ENCODE measurements at regions not wholly inside any gene's neighbourhood (a gene's known extent, or its start where the extent isn't known, plus 50 kb on each side); places are given as distances from the start of the nearest gene placed in this dataset.
"Not testable (repeated sequence)": the region's sequence is repeated elsewhere in the genome, so short reads cannot be mapped to it uniquely, and the experiment has no call there.

DNA sequence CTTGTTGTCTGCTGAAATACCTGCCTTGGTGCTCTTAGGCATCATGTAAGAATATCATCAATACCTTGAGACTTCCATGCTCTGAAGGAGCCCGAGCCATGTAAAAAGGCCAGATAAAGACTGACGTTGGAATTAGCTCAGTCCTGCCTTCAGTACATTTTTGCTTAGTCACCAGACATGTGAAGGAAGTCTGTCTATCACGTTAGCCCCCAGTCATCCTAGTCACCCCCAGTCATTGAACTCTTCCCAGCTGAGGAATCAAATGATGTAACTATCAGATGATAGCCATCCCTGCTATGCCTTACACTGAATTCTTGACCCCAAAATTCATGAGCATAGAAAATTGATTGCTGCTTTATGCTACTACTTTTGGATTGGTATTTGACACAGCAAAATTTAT lies 351.2 kb upstream of the SGO1 start:
- Mint-ChIP-seq H3K27me3 (no peaks in the 10 kb centered on the region), H3K4me3 (no peak overlapping the region), H3K4me1 (no peaks in the 10 kb centered on the region), H3K27ac (no peak overlapping the region), H3K9me3 (no peaks in the 10 kb centered on the region), H3K36me3 (no peaks in the 10 kb centered on the region)
- no peak for ATAC-seq

DNA sequence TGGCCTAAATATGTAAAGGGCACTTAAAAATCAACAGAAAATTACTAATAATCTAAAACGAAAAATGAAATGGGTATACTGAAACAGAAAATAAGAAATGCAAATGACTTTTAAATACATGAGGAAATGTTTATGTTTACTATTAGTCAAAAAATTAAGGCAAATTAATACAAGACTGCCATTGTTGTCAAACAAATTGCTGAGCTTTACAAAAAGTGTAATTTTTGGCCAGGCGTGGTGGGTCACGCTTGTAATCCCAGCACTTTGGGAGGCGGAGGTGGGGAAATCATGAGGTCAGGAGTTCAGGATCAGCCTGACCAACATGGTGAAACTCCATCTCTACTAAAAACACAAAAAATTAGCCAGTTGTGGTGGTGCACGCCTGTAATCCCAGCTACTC lies 343.9 kb upstream of the SGO1 start:
- ATAC-seq: no peak
- Mint-ChIP-seq H3K27me3 (no peaks in the 10 kb centered on the region), H3K36me3 (no peaks in the 10 kb centered on the region), H3K4me3 (no peak overlapping the region), H3K9me3 (no peaks in the 10 kb centered on the region), H3K27ac (no peak overlapping the region), H3K4me1 (no peaks in the 10 kb centered on the region)

DNA sequence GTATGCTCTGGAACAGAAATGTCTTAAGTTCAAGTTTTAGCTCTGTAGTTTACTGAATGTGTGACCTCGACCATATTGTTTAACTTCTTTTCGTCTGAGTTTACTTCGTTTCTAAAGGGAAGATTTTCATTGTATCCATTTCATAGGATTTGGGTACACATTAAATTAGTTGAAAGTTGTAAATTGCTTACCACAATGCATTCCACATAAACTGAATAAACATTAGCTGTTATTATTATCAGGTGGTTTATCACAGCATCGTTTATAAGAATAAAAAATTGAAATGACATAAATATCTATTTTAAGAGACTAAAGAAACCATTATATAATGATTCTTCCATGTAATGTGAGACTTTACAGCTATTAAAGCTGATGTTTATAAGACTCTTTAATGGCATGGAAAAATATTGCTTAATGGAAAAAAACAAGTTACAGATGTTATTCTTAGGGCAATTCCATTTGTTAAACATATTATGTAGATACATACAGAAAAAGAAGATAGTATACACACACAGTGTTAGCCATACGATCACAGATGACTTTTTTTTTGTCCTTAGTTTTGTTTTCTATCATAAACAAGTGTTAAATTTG lies 342.3 kb upstream of the SGO1 start:
- no peaks in the 10 kb centered on the region for H3K27me3 Mint-ChIP-seq
- no peak overlapping the region for H3K4me3 Mint-ChIP-seq
- ATAC-seq: no peak
- H3K36me3 Mint-ChIP-seq: no peaks in the 10 kb centered on the region
- no peak overlapping the region for H3K27ac Mint-ChIP-seq
- no peaks in the 10 kb centered on the region for H3K4me1 Mint-ChIP-seq
- no peaks in the 10 kb centered on the region for H3K9me3 Mint-ChIP-seq

DNA sequence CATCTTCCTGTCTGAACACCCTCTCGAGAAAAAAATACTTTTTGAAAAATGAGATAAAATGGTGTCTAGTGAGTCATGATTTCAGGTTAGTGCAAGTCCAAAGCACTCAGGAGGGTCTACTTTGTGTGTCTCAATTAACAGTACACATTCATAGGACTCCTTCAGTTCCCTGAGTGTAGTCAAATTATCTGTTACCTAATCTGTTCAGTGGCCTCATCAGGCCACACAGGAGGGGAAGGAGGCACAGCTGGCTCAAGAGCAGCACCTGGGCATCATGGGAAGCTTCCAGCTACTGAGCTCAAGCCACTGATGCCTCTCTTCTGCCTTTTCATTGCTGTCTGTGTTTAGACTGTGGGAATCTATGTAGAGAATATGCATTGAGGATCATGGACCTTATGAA lies 341.4 kb upstream of the SGO1 start:
- H3K27me3 Mint-ChIP-seq: no peaks in the 10 kb centered on the region

DNA sequence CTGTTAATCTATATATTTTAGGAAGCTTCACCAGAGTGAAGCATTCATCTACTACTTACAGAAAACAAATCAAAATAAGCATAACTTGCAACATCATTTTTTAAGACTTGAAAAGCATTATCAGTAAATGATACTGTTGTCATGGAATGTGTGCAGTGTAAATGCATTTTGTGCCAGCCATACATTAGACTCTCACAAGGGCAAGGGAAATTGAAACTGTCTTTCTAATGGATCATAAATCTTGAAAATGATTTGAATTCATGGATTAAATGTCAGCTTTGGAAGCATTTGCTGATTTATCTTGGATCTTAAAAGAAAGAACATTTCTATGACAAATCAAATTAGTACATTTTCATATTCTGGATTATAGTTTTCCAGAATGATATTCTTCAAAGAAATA lies 338.3 kb upstream of the SGO1 start:
- no peaks in the 10 kb centered on the region for H3K4me1 Mint-ChIP-seq
- no peaks in the 10 kb centered on the region for H3K27me3 Mint-ChIP-seq
- no peak overlapping the region for H3K27ac Mint-ChIP-seq
- no peak overlapping the region for H3K4me3 Mint-ChIP-seq
- no peaks in the 10 kb centered on the region for H3K36me3 Mint-ChIP-seq
- H3K9me3 Mint-ChIP-seq: no peaks in the 10 kb centered on the region
- no peak for ATAC-seq

More for the DNA sequence above, 341.4 kb upstream of the SGO1 start:
- no peaks in the 10 kb centered on the region for H3K9me3 Mint-ChIP-seq
- no peaks in the 10 kb centered on the region for H3K36me3 Mint-ChIP-seq
- no peak overlapping the region for H3K27ac Mint-ChIP-seq
- H3K4me3 Mint-ChIP-seq: no peak overlapping the region
- no peaks in the 10 kb centered on the region for H3K4me1 Mint-ChIP-seq
- no peak for ATAC-seq

DNA sequence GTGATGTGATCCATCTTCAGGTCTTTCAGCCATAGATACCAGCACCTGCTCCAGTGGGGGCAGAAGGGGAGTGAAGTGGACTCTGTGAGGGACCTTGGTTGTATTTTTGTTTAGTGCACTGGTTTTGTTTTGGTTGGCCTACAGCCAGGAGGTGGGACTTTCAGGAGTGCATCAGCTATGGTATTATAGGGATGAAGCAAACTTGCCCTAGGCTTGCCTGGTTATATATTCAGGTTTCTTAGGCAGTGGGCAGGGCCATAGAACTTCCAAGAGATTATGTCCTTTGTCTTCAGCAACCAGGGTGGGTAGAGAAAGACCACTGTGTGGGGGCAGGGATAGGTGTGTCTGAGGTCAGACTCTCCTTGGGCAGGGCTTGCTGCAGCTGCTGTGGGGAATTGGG lies 337.3 kb upstream of the SGO1 start:
- H3K4me3 Mint-ChIP-seq: no peak overlapping the region
- ATAC-seq: no peak
- H3K9me3 Mint-ChIP-seq: no peaks in the 10 kb centered on the region
- no peaks in the 10 kb centered on the region for H3K27me3 Mint-ChIP-seq
- H3K4me1 Mint-ChIP-seq: no peaks in the 10 kb centered on the region
- no peaks in the 10 kb centered on the region for H3K36me3 Mint-ChIP-seq
- H3K27ac Mint-ChIP-seq: no peak overlapping the region

DNA sequence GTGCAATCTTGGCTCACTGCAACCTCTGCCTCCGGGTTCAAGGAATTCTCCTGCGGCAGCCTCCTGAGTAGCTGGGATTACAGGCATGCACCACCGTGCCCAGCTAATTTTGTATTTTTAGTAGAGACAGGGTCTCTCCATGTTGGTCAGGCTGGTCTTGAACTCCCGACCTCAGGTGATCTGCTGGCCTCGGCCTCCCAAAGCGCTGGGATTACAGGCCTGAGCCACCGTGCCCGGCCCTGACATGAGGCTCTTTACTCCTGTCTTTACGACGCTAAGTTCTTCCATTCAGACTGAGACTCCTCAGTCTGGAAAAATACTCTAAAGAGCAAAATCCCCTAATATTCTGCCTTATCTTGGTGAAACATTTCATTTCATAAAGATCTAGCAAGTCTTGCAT lies 331.3 kb upstream of the SGO1 start:
- not testable (repeated sequence) for H3K36me3 Mint-ChIP-seq, H3K4me1 Mint-ChIP-seq, H3K27me3 Mint-ChIP-seq, ATAC-seq, H3K9me3 Mint-ChIP-seq, H3K27ac Mint-ChIP-seq, H3K4me3 Mint-ChIP-seq

DNA sequence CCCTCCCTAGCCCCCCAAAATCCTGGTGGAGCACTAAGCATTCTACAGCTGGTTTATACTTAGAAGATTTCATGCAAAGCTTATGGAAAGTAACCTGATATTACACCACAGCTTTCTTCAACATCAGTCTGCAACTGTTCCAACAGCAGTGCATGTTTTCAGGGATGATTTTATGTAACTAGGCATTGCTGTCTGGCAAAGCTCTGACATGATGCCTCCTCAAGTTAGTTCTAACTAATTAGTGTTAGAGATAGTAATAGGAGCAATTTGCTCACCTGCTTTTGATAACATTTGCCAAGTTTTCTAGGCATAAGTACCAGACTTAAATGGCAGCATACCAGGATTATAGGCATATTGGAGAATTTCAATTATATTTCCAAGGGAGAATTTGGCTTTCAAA lies 330.3 kb upstream of the SGO1 start:
- H3K4me1 Mint-ChIP-seq: no peaks in the 10 kb centered on the region
- no peak overlapping the region for H3K27ac Mint-ChIP-seq
- peaks cover 7% of the 10 kb centered on the region for H3K27me3 Mint-ChIP-seq
- H3K4me3 Mint-ChIP-seq: no peak overlapping the region
- H3K9me3 Mint-ChIP-seq: no peaks in the 10 kb centered on the region
- no peaks in the 10 kb centered on the region for H3K36me3 Mint-ChIP-seq
- no peak for ATAC-seq

DNA sequence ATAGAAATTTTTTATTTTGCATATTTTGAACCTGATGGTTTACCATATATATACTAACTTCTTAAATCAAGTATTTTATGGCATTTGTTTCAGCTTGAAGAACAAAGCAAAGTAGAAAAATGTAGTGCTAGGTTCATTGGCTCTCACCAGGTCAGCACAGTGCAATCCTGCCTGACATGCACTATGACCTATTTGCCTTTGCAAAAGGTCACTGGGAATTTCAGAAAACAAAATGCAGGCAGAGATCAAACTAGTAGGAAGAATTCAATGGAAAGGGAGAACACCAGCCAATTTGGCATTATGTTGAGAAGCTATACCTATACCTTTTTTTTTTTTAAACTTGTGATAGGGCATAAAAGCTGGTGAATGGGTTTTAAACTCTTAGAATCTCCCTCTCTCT lies 329.8 kb upstream of the SGO1 start:
- Mint-ChIP-seq H3K36me3 (no peaks in the 10 kb centered on the region), H3K27ac (no peak overlapping the region), H3K9me3 (no peaks in the 10 kb centered on the region), H3K4me1 (no peaks in the 10 kb centered on the region), H3K4me3 (no peak overlapping the region), H3K27me3 (peaks cover 7% of the 10 kb centered on the region)
- ATAC-seq: no peak

DNA sequence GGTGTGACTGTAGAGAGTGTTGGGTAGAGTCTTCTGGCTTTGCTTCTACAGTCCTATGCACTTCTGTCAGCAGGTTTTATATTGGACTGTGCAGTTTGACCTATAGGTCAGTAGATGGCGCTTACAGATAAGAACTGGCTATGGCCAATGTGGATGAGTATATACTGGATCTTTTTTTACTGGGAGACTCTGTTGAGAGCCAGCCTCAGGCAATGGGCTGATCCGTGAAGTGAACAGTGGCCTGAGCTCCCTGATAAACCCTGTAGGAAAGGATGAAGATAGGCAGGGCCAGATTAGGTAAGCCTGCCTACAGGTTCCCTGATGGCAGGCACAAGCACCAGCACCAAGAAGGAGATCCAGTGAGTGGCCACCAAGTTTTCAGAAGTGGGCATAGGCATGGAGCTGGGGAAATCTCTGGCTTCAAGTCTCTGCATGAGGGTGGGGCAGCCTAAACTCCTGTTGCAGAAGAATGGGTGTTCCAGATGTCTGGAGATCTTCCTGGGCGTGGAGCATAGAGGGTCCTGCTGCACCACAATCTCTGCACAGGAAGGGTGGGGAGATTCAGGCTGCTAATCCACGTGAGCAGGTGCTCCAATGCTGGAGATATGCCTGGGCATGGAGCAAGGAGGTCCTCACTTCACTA lies 326.0 kb upstream of the SGO1 start:
- H3K27me3 Mint-ChIP-seq: peaks cover 7% of the 10 kb centered on the region
- peak; percentile 24 for ATAC-seq
- no peak overlapping the region for H3K27ac Mint-ChIP-seq
- no peaks in the 10 kb centered on the region for H3K36me3 Mint-ChIP-seq
- H3K4me3 Mint-ChIP-seq: no peak overlapping the region
- H3K9me3 Mint-ChIP-seq: no peaks in the 10 kb centered on the region
- H3K4me1 Mint-ChIP-seq: no peaks in the 10 kb centered on the region

DNA sequence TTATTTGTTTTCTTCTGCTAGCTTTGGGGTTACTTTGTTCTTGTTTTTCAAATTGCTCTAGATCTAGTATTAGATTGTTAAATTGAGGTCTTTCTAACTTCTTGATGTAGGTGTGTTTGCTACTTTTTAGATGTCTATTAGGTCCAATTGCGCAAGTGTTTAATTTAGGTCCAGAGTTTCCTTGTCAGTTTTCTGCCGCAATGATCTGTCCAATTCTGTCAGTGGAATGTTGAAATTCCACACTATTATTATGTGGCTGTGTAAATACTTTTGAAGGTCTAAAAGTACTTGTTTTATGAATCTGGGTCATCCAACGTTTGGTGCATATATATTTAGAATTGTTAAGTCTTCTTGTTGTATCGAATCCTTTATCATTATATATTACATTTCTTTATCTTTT lies 324.4 kb upstream of the SGO1 start:
- no peak for ATAC-seq
- Mint-ChIP-seq H3K9me3 (peaks cover 1% of the 10 kb centered on the region), H3K27ac (no peak overlapping the region), H3K4me3 (no peak overlapping the region), H3K36me3 (no peaks in the 10 kb centered on the region), H3K4me1 (no peaks in the 10 kb centered on the region), H3K27me3 (peaks cover 7% of the 10 kb centered on the region)

DNA sequence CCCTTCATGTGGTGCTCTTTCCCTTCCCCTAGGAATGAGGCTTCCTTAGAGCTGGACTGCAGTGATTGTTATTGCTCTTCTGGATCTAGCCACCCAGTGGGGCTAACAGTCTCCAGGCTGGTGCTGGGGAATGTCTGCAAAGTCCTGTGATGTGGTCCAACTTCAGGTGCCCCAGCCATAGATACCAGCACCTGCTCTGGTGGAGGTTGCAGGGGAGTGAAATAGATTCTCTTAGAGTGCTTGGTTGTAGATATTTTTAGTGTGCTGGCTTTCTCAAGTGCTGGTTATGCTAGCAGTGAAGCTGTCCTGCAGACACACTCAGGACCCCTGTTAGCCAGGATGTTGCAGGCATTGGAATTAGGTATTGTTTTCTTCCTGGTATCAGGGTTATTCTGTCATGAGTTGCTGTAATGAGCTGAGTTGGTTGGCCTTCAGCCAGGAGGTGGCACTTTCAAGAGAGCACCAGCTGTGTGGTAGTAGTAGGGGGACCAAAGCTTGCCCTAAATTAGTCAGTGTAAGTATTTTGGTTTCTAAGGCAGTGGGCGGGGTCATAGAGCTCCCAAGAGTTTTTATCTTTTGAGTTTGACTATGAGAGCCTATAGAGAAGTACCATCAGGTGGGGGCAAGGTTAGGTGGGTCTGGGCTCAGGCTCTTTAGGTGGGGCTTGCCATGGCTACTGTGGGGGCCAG lies 317.5 kb upstream of the SGO1 start:
- Mint-ChIP-seq H3K27ac (no peak overlapping the region), H3K27me3 (no peaks in the 10 kb centered on the region), H3K4me1 (no peaks in the 10 kb centered on the region), H3K4me3 (no peak overlapping the region), H3K9me3 (peaks cover 25% of the 10 kb centered on the region), H3K36me3 (peaks cover 14% of the 10 kb centered on the region)
- no peak for ATAC-seq

DNA sequence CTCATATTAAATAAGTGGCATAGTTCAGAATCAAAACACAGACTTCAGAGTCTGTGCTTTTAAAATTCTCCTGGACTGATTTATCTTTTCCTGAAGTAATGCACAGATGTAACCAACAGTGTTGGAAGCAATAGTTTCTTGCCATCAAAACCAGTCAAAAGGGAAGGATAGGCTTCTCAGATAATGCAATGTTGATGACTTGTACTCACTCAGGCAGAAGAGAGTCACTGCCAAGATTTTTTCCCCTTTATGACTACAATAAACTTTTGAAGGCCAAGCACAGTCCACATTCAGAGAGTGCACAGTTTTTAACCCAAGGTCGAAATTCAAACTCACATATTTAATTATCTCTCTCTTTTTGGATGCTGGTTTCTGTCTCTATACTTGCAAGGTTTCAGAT lies 305.0 kb upstream of the SGO1 start:
- no peak for ATAC-seq
- no peaks in the 10 kb centered on the region for H3K27me3 Mint-ChIP-seq
- no peak overlapping the region for H3K27ac Mint-ChIP-seq
- no peaks in the 10 kb centered on the region for H3K36me3 Mint-ChIP-seq
- peaks cover 11% of the 10 kb centered on the region for H3K9me3 Mint-ChIP-seq
- H3K4me1 Mint-ChIP-seq: no peaks in the 10 kb centered on the region
- H3K4me3 Mint-ChIP-seq: no peak overlapping the region

DNA sequence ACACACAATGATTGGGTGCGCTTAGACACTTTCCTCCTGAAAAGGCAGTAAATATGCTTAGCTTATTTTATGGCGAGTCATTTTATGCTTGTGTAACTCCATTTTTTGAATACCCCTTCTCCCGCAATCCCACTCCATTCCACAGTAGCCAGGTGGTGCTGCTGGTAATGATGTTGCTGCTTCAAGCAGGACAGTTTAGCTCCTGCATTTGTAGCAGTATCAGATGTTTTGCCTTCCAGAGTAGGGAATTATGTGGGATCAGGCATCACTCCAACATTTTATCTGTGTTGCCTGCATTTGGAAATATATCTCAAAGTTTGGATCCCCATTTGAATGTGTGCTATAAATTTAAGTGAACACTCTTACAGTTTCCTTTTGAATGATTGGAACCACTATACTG lies 302.1 kb upstream of the SGO1 start:
- Mint-ChIP-seq H3K4me3 (no peak overlapping the region), H3K4me1 (no peaks in the 10 kb centered on the region), H3K9me3 (peaks cover 15% of the 10 kb centered on the region), H3K27ac (no peak overlapping the region), H3K36me3 (peaks cover 1% of the 10 kb centered on the region), H3K27me3 (no peaks in the 10 kb centered on the region)
- no peak for ATAC-seq

DNA sequence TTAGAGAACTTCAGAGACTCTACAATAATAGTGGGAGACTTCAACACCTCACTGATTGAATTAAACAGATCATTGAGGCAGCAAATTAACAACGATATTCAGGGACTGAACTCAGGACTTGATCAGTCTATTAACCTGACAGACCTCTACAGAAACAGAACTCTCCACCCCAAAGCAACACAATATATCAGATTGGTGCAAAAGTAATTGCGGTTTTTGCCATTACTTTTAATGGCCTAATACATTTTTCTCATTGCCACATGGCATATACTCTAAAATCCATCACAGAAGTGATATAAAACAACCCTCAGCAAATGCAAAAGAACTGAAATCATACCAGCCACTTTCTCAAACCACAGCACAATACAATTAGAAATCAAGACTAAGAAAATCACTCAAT lies 298.1 kb upstream of the SGO1 start:
- Mint-ChIP-seq H3K36me3 (peaks cover 15% of the 10 kb centered on the region), H3K27me3 (no peaks in the 10 kb centered on the region), H3K4me1 (no peaks in the 10 kb centered on the region), H3K9me3 (peaks cover 27% of the 10 kb centered on the region), H3K4me3 (no peak overlapping the region), H3K27ac (no peak overlapping the region)
- ATAC-seq: no peak

DNA sequence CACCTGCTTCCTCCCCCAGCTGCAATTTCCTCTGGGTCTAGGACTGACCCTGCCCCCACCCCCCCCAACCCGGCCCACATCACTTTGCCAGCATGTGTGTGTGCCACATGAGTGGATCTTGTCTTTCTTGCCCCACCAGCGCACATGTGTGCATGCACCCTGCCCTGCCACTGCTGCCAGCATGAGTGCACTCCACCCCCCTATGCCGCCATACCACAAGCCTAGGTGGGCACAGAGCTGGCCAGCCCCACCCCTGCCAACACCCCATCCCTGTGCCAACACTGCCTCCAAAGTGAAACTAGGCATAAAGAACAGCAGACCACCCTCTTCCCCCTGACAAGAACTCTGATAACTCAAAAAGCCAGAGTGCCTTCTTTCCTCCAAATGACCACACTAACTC lies 296.3 kb upstream of the SGO1 start:
- no peaks in the 10 kb centered on the region for H3K27me3 Mint-ChIP-seq
- H3K4me1 Mint-ChIP-seq: no peaks in the 10 kb centered on the region
- H3K4me3 Mint-ChIP-seq: no peak overlapping the region
- no peak overlapping the region for H3K27ac Mint-ChIP-seq
- H3K36me3 Mint-ChIP-seq: peaks cover 15% of the 10 kb centered on the region
- no peak for ATAC-seq
- H3K9me3 Mint-ChIP-seq: peaks cover 27% of the 10 kb centered on the region
